ENCODE measurements at regions not wholly inside any gene's neighbourhood (a gene's known extent, or its start where the extent isn't known, plus 50 kb on each side); places are given as distances from the start of the nearest gene placed in this dataset.
"Not testable (repeated sequence)": the region's sequence is repeated elsewhere in the genome, so short reads cannot be mapped to it uniquely, and the experiment has no call there.

DNA sequence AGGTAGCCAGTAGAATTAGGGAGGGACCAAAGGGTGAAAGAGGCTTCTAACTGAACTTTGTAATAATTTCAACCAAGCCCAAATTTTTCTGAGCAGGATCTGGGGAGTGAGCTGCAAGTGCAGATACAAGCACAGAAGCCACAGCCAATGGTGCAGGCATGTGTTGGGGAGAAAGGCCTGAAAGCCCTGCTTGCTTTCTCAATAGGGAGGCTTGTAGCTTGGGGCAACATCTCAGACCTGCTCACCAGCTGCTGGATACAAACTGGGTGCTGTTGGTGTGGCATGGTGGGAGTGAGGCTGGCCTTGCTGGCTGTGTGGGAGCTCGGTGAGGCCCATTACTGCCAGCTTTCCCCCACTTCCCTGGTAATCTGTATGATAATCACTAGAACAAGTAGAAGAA, 688.5 kb upstream of the SEMA3D start:
- DNase-seq: no peak

GRCh38 chr7:85866540-85866939, 679.7 kb upstream of the SEMA3D start:
- no peak for DNase-seq

DNA sequence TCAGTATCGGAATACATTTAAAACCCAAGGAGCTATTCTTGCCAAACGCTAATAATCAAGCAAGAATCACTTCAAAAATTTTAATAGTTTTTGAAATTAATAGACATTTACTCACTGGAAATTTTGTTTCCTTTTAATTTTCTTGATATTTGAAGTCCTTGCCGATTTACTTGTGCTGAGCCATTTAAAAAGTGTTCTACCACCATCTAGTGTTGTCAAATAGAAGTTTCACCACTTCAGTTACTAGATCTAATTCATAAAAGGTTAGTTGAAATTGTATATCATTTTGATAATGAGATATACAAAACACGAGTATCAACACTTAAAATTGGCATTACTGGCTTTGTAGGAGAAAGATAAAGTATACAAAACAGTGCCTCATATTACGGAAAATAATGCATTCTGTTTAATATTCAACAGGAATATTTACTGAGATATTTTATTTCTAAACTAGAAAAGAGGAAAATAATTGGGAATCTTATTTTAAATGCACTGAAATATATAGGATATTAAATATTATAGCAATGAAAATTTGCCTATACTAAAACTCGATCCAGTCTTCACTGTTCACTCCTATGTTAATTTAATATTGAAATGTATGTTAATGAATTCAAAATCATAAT, 664.8 kb upstream of the SEMA3D start:
- DNase-seq: peak; percentile 1

- no peak for DNase-seq
Measured at GRCh38 chr7:85850381-85850780, 663.5 kb upstream of the SEMA3D start.

- DNase-seq: no peak
Measured at GRCh38 chr7:85840554-85840953, 653.7 kb upstream of the SEMA3D start.

GRCh38 chr7:85833066-85833465, 646.2 kb upstream of the SEMA3D start:
- DNase-seq: no peak

DNA sequence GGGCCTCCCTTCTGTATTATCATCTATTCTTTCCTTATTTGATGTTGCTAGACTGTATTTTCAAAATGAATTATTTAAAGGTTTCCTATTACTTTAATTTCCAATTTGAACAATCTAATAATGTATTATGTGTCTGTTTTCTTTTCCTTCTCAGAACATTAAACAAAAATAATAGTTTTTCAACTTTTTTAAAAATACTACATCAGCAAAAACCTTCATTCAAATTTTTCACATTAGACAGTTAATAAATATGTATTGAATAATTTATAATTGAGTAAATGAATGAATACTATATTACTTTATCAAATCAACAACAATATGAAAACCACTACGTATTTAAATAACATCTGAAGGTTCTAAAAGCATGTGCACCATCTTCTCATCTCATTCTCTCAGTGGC, 644.1 kb upstream of the SEMA3D start:
- no peak for DNase-seq

GRCh38 chr7:85829817-85830432, 643.1 kb upstream of the SEMA3D start:
- DNase-seq: no peak

GRCh38 chr7:85829176-85829575, 642.3 kb upstream of the SEMA3D start:
- no peak for DNase-seq

GRCh38 chr7:85828614-85829013, 641.8 kb upstream of the SEMA3D start:
- no peak for DNase-seq

DNA sequence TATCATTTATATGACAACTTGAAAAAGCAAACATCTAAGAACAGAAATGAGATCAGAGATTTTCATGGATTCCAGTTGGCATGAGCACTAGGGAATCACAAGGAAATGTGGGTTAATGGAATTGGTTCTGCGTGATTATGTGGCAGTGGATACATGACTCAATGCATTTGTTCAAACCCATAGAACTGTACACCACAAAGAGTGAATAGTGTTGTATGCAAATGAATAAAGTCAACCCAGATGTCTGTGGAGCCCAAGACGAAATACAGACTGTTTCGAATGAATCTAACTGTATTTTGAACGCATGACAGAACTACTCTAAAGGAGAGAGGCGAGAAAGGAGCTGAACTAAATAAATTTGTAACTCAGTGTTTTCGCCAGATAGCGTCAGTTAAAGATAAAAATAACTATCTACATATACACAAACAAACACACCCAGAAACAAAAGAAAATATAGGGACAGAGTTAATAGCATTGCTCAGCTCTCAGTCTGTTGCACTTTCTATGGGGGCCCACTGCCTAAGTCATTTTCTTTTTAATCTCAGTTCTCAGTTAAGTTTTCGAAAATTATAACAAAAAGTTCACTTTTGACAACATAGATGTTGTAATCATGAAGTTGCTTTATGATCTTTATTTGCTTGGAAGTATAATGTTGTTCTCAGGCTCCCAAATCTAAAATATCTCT, 636.7 kb upstream of the SEMA3D start:
- DNase-seq: no peak

GRCh38 chr7:85821926-85822325, 635.1 kb upstream of the SEMA3D start:
- DNase-seq: no peak

DNA sequence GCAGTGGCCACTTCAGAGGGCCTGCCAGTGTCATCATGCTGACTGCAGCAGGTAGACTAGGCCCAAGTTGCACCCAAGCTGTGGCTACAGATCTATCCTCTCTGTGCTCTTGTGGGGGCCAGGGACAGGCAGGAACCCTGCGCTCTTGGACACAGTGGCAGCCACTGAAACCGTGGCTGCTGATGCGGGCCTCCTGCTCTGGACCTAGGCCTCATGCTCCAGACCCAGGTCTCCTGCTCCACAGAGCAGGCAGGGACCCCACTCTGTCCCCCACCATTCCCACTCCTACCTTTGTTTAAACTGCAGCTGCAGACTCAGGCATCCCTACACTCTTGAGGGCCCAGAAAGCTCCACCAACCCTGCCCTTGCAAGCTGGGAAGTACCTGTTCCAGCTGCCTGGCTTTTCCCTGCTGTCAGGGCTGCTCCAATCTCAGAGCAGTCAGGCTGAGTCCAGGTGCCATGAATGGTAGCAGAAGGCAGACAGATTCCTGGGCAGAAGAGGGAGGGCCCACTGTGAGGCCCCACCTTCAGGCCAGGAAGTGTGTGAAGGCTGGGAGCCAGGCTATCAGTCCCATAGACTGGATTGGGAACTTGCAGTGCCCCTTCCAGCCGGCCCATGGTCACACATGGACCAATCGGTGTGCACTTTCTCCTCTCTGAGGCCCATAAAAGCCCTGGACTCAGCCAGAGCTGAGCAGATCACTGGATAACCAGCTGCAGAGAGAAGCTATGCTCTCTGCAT, 634.0 kb upstream of the SEMA3D start:
- no peak for DNase-seq

GRCh38 chr7:85815526-85815925, 628.7 kb upstream of the SEMA3D start:
- DNase-seq: no peak

DNA sequence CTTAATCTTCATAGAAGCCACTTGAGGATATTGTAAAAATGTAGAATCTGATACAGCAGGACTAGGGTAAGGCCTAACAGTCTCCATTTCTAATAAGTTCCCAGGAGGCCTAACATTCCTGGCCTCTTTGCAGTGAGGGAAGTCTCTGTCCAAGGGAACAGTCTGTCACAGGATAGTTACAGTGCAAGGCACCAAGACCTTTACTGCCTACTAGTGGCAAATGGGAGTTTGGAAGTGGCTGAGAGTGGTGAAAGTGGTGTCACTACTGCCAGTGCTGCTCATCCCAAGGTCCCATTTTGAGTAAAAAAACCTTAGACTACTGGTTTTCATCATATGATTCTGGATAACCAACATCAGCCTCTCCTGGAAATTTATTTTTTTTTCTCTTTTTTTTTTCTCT, 619.5 kb upstream of the SEMA3D start:
- no peak for DNase-seq

GRCh38 chr7:85805656-85806055, 618.8 kb upstream of the SEMA3D start:
- no peak for DNase-seq

DNA sequence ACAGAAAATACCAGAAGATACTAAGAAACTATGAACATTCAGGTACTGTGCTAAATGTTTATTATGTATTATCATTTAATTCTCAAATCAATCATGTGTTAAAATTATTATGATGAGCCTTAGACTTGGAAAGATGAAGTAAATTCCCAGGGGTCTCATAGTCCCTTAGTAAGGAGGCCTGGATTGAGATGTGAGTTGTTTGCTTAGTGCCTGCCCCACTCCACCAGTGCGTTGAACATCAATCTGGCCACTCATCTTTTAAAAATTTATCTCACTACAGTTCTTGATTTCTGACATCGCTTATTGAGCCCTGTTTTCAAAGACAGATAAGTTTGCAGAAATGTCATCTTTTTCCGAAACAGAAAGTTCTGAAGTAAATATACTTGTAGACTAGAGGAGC, 618.4 kb upstream of the SEMA3D start:
- no peak for DNase-seq

- DNase-seq: no peak
Measured at GRCh38 chr7:85802211-85802610, 615.4 kb upstream of the SEMA3D start.

DNA sequence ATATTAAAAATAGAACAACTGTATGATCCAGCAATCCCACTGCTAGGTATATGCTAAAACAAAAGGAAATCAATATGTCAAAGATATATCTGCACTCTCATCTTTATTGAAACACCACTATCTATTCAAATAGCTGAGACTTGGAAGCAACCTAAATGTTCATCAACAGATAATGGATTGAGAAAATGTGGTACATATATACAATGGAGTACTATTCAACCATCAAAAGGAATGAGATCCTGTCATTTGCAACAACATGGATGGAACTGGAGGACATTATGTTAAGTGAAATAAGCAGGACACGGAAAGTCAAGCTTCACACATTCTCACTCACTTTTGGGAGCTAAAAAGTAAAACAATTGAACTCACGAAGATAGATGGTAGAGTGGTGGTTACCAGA, 610.1 kb upstream of the SEMA3D start:
- DNase-seq: no peak

- DNase-seq: not testable (repeated sequence)
Measured at GRCh38 chr7:85791098-85791497, 604.2 kb upstream of the SEMA3D start.

DNA sequence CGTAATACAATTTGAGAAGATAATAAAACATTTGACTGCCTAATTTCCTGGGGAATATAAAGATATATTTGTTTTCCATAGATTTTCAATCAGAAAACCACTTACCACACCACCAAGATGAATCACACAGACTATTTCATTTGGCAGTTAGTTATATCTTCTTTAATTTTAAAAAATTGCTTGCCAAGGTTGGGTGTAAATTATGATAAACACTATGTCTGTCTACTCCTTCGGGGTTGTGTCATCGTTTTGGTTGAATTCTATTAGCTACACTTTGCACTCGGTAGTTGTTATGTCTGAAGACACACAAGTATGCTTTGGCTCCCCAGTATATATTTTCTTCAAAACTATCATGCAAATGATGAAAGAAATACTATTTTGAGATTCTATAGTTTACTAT, 594.8 kb upstream of the SEMA3D start:
- DNase-seq: no peak

DNA sequence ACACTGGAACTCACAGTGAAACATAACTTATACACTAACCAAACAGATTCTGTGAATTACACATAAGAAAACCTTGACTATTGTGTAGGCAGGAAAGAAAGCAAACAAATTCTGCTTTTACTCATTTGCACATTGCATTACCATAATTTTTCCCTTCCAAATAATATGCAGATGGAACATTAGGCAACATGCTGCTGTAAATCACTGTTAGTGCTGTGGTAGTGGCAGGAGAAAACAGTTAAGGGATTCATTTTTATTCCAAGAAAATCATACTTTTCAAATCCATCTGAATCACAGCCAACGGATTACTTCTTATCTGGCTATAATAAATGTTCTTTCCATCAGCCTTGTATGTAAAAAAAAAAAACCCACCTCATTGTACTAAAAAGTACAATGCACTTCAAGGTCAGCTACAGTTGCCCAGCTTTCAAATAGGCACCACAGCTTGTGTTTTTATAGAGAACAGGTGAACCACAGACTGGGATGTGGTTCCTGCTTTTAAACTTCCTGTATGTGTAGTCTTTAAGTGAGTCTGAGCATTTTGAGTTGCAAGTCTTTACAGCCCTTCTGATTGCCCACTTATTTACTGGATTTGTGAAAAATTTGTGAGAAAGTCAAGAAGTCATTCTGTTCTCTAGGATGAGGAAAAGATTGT, 590.0 kb upstream of the SEMA3D start:
- no peak for DNase-seq

DNA sequence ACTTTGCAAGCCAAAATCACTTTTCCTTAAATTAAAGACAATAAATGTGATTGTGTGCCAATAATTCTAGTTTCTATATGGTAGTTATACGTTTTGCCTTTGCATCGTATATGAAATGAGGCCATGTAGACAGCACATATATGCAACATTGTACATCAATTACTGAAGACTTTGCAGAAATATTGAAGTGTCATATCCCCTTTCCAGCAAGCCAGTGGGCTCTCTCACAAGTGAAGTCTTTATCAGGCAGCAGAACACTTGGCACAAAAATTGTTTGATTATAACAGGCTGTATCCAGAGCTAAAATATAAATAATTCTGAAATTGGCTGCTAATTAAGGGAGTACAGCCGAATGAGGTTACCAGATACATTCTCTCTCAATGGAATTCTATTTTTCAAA, 588.6 kb upstream of the SEMA3D start:
- DNase-seq: no peak

Data from NCI-H524 treated with DMSO at 0.1 percent for 48 hours (cell line).